H9 (cell line): ENCODE measurements at regions not wholly inside any gene's neighbourhood (a gene's known extent, or its start where the extent isn't known, plus 50 kb on each side); places are given as distances from the start of the nearest gene placed in this dataset.

Experiments
- DNase-seq: peaks from one replicate; pipeline ENCODE4 v3.0.0-alpha.2; 2017
- H2AFZ ChIP-seq: one replicate; pipeline ENCODE4 v1.6.1; 2013; ENCODE audit warnings: mild to moderate bottlenecking, low read length, control low read depth, moderate library complexity
- H2AK5ac ChIP-seq: 2 replicates; pipeline ENCODE4 v1.6.1; 2013; ENCODE audit warnings: low read length, control low read depth, mixed read lengths; ENCODE audit not compliant: insufficient read length
- H2BK120ac ChIP-seq: one replicate; pipeline ENCODE4 v1.6.1; 2013; ENCODE audit warnings: low read depth, mild to moderate bottlenecking, low read length, control low read depth, inconsistent platforms; ENCODE audit not compliant: poor library complexity, severe bottlenecking
- H2BK12ac ChIP-seq: 2 replicates; pipeline ENCODE4 v1.6.1; 2013; ENCODE audit warnings: low read length, control low read depth, mixed read lengths, low read depth; ENCODE audit not compliant: insufficient read length
- H2BK15ac ChIP-seq: 2 replicates; pipeline ENCODE4 v1.6.1; 2013; ENCODE audit warnings: low read depth, low read length, control low read depth
- H2BK20ac ChIP-seq: one replicate; pipeline ENCODE4 v1.6.1; 2013; ENCODE audit warnings: low read depth, mild to moderate bottlenecking, low read length, control low read depth, inconsistent platforms; ENCODE audit not compliant: poor library complexity, severe bottlenecking
- H2BK5ac ChIP-seq: 2 replicates; pipeline ENCODE4 v1.6.1; 2013; ENCODE audit warnings: low read length, control low read depth, mixed read lengths; ENCODE audit not compliant: insufficient read length
- H3K14ac ChIP-seq: 2 replicates; pipeline ENCODE4 v1.6.1; 2013; ENCODE audit warnings: low read length, control low read depth; ENCODE audit not compliant: insufficient read depth
- H3K18ac ChIP-seq: 2 replicates; pipeline ENCODE4 v1.6.1; 2013; ENCODE audit warnings: low read depth, mild to moderate bottlenecking, mixed read lengths, low read length, control low read depth; ENCODE audit not compliant: insufficient read length
- H3K23ac ChIP-seq: 2 replicates; pipeline ENCODE4 v1.6.1; 2013; ENCODE audit warnings: low read length, control low read depth, mixed read lengths, low read depth; ENCODE audit not compliant: insufficient read length
- H3K23me2 ChIP-seq: 2 replicates; pipeline ENCODE4 v1.6.1; 2013; ENCODE audit warnings: low read depth, mild to moderate bottlenecking, mixed read lengths, low read length, control low read depth; ENCODE audit not compliant: insufficient read length, poor library complexity, severe bottlenecking
- H3K27ac ChIP-seq: 2 replicates; pipeline ENCODE4 v1.5.1; 2013; ENCODE audit warnings: low read length, control low read depth, mixed read lengths, low read depth; ENCODE audit not compliant: insufficient read length
- H3K27me3 ChIP-seq: 2 replicates; pipeline ENCODE4 v1.6.1; 2013; ENCODE audit warnings: low read length, control low read depth, inconsistent platforms; ENCODE audit not compliant: insufficient read depth
- H3K4ac ChIP-seq: 2 replicates; pipeline ENCODE4 v1.6.1; 2013; ENCODE audit warnings: low read depth, mild to moderate bottlenecking, control low read depth, inconsistent platforms, low read length, moderate library complexity
- H3K4me1 ChIP-seq: 2 replicates; pipeline ENCODE4 v1.6.1; 2013; ENCODE audit warnings: low read length, control low read depth, inconsistent platforms; ENCODE audit not compliant: insufficient read depth
- H3K4me2 ChIP-seq: 2 replicates; pipeline ENCODE4 v1.6.1; 2013; ENCODE audit warnings: low read length, control low read depth, mixed read lengths; ENCODE audit not compliant: insufficient read length, insufficient read depth
- H3K56ac ChIP-seq: 2 replicates; pipeline ENCODE4 v1.6.1; 2013; ENCODE audit warnings: low read depth, mild to moderate bottlenecking, mixed read lengths, low read length, control low read depth; ENCODE audit not compliant: insufficient read length
- H3K79me1 ChIP-seq: 2 replicates; pipeline ENCODE4 v1.6.1; 2013; ENCODE audit warnings: low read depth, mild to moderate bottlenecking, moderate library complexity, low read length, control low read depth, inconsistent platforms; ENCODE audit not compliant: insufficient read depth, poor library complexity, severe bottlenecking
- H3K79me2 ChIP-seq: 2 replicates; pipeline ENCODE4 v1.6.1; 2013; ENCODE audit warnings: low read length, control low read depth, inconsistent platforms; ENCODE audit not compliant: insufficient read depth
- H3K9ac ChIP-seq: 2 replicates; pipeline ENCODE4 v1.6.1; 2013; ENCODE audit warnings: low read length, control low read depth, mixed read lengths; ENCODE audit not compliant: insufficient read length; ENCODE audit errors: extremely low read depth
- H3K9me3 ChIP-seq: one replicate; pipeline ENCODE4 v1.6.1; 2013; ENCODE audit warnings: low read depth, low read length, inconsistent platforms; ENCODE audit not compliant: control insufficient read depth
- H3T11ph ChIP-seq: one replicate; pipeline ENCODE4 v1.6.1; 2013; ENCODE audit warnings: mild to moderate bottlenecking, low read length, control low read depth, inconsistent platforms
- H4K20me1 ChIP-seq: one replicate; pipeline ENCODE4 v1.6.1; 2013; ENCODE audit not compliant: control insufficient read depth, insufficient read length, insufficient read depth
- H4K5ac ChIP-seq: 2 replicates; pipeline ENCODE4 v1.6.1; 2013; ENCODE audit warnings: low read depth, mild to moderate bottlenecking, mixed read lengths, low read length, control low read depth; ENCODE audit not compliant: insufficient read length
- H4K8ac ChIP-seq: replicated peaks from 2 replicates; pipeline ENCODE4 v1.6.1; 2013; ENCODE audit warnings: low read length, control low read depth, mixed read lengths, low read depth; ENCODE audit not compliant: insufficient read length
- H4K91ac ChIP-seq: 2 replicates; pipeline ENCODE4 v1.6.1; 2013; ENCODE audit warnings: low read depth, mild to moderate bottlenecking, moderate library complexity, mixed read lengths, low read length, control low read depth; ENCODE audit not compliant: insufficient read length
- H3K27ac Mint-ChIP-seq, 3 experiments: 2 replicates in 2 of 3; 3 replicates in 1 of 3; pipeline ENCODE4 v1.8.0; 2020 to 2021; ENCODE audit warnings: mixed read lengths in 3 of 3, mild to moderate bottlenecking in 1 of 3, moderate library complexity in 1 of 3
- H3K27me3 Mint-ChIP-seq: 2 replicates; pipeline ENCODE4 v1.8.0; 2021; ENCODE audit warnings: low read depth, mild to moderate bottlenecking, moderate library complexity, mixed read lengths
- H3K36me3 Mint-ChIP-seq, 3 experiments: 2 replicates in 2 of 3; 3 replicates in 1 of 3; pipeline ENCODE4 v1.8.0; 2020 to 2021; ENCODE audit warnings: low read depth in 3 of 3, mixed read lengths in 3 of 3; ENCODE audit not compliant: insufficient read depth in 1 of 3
- H3K4me1 Mint-ChIP-seq, 2 experiments: 2 replicates each; pipeline ENCODE4 v1.8.0; 2020; ENCODE audit warnings: mixed read lengths in 2 of 2
- H3K4me3 Mint-ChIP-seq, 2 experiments: 2 replicates in 1 of 2; 3 replicates in 1 of 2; pipeline ENCODE4 v1.8.0; 2020 to 2021; ENCODE audit warnings: mild to moderate bottlenecking in 2 of 2, mixed read lengths in 2 of 2, moderate library complexity in 1 of 2
- H3K9me3 Mint-ChIP-seq, 2 experiments: 2 replicates in 1 of 2; 3 replicates in 1 of 2; pipeline ENCODE4 v1.8.0; 2020; ENCODE audit warnings: mild to moderate bottlenecking in 2 of 2, mixed read lengths in 2 of 2, moderate library complexity in 1 of 2
- WGBS: extraction: QIAGEN DNeasy Blood & Tissue Kit; methylation state at CpG from one replicate; pipeline ENCODE4 v1.1.7; 2013; ENCODE audit warnings: missing lambda C conversion rate, low lambda C conversion rate, mixed read lengths; ENCODE audit not compliant: insufficient read length; ENCODE audit errors: extremely low coverage; 5-methylcytosine and 5-hydroxymethylcytosine counted together
- TF ChIP-seq, protein P1 (sequence below): fragments of 200-600 bp; sonication (generic); conservative IDR thresholded peaks from 3 replicates; pipeline ENCODE4 v1.8.0; 2021; ENCODE audit warnings: antibody characterized with exemption, mild to moderate bottlenecking

DNA sequence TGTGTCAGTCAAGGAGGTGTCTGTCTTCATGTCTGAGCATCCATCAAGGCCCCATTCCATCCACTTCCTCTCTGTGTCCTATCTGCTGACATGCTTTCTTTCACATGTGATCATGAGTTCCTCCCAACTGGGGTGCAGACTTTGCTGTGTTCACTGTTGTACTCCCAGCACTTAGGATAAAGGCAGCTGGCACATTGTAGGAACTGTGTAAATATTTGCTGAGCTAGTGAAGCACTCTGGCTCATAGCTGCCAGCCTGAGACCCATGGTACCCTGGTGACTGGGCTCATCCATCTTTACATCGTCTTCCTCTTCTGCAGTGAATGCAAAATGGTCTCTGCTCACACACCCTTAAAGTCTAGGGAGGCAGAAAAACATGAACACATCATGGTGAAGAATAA, 242.2 kb upstream of the IGFBP3 start:
- no peaks in the 10 kb centered on the region for H3K9me3 ChIP-seq
- no peak overlapping the region for H2BK20ac ChIP-seq
- Mint-ChIP-seq H3K27me3 (no peaks in the 10 kb centered on the region; the same call in 1 of the 2 replicates), H3K4me3 (no peak overlapping the region), H3K4me1 (peaks cover 2 to 8% of the 10 kb centered on the region in 2 experiments), H3K9me3 (no peaks in the 10 kb centered on the region), H3K27ac (no peak overlapping the region), H3K36me3 (no peaks in the 10 kb centered on the region)
- H2BK5ac ChIP-seq = no peak overlapping the region
- H3K23ac ChIP-seq = no peak overlapping the region
- H2BK120ac ChIP-seq = no peak overlapping the region
- H2BK15ac ChIP-seq = no peak overlapping the region
- no CpG with 5 or more reads among the region's 1 CpG for WGBS
- no peak overlapping the region for H3K9ac ChIP-seq
- DNase-seq = no peak
- H3K27ac ChIP-seq = no peak overlapping the region
- no peaks in the 10 kb centered on the region for H3K79me1 ChIP-seq
- no peak overlapping the region for H3T11ph ChIP-seq
- H4K91ac ChIP-seq = no peak overlapping the region
- no peak overlapping the region for H3K4me2 ChIP-seq
- no peak overlapping the region for H2AK5ac ChIP-seq
- H2BK12ac ChIP-seq = no peak overlapping the region
- no peaks in the 10 kb centered on the region for H4K20me1 ChIP-seq
- H4K5ac ChIP-seq = no peak overlapping the region
- H3K18ac ChIP-seq = no peak overlapping the region
- H3K4ac ChIP-seq = no peak overlapping the region
- TF ChIP-seq, protein P1, sequence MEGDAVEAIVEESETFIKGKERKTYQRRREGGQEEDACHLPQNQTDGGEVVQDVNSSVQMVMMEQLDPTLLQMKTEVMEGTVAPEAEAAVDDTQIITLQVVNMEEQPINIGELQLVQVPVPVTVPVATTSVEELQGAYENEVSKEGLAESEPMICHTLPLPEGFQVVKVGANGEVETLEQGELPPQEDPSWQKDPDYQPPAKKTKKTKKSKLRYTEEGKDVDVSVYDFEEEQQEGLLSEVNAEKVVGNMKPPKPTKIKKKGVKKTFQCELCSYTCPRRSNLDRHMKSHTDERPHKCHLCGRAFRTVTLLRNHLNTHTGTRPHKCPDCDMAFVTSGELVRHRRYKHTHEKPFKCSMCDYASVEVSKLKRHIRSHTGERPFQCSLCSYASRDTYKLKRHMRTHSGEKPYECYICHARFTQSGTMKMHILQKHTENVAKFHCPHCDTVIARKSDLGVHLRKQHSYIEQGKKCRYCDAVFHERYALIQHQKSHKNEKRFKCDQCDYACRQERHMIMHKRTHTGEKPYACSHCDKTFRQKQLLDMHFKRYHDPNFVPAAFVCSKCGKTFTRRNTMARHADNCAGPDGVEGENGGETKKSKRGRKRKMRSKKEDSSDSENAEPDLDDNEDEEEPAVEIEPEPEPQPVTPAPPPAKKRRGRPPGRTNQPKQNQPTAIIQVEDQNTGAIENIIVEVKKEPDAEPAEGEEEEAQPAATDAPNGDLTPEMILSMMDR = no peak
- H3K27me3 ChIP-seq = no peaks in the 10 kb centered on the region
- no peaks in the 10 kb centered on the region for H3K79me2 ChIP-seq
- no peaks in the 10 kb centered on the region for H3K4me1 ChIP-seq
- H4K8ac ChIP-seq = no peak overlapping the region
- H3K23me2 ChIP-seq = no peaks in the 10 kb centered on the region
- no peak overlapping the region for H3K56ac ChIP-seq
- no peak overlapping the region for H2AFZ ChIP-seq
- H3K14ac ChIP-seq = no peak overlapping the region
